Left renal pelvis (tissue), 4 donors: ENCODE measurements at regions not wholly inside any gene's neighbourhood (a gene's known extent, or its start where the extent isn't known, plus 50 kb on each side); places are given as distances from the start of the nearest gene placed in this dataset.
"Not testable (repeated sequence)": the region's sequence is repeated elsewhere in the genome, so short reads cannot be mapped to it uniquely, and the experiment has no call there.

Experiments
- DNase-seq, 4 donors: peaks; one replicate each; pipeline ENCODE4 v3.0.0-alpha.2; 2013; ENCODE audit warnings: low read depth in 4 of 4, low spot score in 3 of 4

DNA sequence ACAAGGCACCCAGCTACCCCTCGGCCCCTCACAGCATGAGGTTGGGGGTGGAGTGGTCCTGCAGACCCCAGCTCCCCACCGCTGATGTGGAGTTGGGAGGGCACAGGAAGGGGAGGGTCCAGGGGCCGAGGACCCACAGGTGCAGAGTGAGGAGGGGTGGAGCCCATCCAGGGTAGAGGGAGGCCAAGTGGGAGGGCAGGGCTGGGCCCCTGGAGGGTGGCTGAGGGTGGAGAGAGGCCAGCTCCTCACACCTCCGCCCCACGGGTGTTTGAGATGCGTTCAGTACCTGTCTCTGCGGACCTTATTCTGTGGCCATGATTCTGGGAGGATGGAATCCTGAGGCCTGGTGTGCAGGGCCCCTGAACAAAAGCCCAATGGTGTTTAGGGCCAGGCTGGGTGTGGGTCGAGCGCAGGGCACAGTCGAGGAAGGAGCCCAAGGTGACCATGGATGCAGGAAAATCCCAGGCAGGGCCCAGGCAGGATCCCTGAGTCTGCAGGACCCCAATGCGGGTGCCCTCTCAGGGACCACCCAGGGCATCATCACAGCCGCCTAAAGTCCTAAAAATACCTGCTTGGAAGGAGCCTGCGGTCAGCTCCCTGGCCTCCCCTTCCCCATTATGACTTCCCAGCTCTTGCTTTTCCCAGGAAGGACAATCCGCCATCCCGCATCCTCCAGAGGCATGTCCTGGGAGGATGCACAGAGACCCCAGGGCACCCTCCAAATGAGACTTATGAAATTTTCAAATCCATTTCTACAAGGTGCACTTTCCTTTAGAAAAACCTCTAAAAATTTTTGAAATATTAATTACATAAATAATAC is 377.1 kb upstream of the SFSWAP start:
- no peak for DNase-seq

DNA sequence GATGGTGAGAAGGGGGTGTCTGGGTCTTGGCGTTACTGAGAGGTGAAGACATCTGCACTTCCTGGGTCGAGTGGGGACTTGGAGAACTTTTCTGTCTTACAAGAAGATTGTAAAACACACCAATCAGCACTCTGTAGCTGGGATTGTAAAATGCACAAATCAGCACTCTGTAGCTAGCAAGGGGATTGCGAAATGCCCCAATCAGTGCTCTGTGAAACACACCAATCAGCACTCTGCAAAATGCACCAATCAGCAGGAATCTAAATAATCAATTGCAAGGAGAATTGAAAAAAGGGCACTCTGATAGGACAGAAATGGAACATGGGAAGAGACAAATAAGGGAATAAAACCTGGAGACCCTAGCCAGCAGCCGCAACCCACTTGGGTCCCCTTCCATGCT is 376.1 kb upstream of the SFSWAP start:
- no peak for DNase-seq

DNA sequence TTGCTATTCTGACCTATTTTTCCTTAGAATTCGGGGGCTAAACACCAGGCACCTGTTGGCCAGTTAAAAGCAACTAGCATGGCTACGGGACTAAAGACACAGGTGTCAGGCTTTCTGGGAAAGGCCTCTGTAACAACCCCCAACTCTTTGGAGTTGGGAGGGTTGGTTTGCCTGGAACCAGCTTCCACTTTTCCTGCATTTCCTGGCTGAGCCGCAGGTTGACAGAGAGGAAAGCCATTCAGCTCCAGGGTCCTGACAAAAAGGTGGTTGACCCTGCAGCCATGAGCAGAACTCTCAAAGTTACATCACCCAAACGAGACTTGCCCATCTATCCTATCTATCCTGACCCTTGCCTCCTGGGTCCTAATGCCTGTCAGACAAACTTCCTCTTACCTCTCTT is 375.4 kb upstream of the SFSWAP start:
- DNase-seq = no peak

DNA sequence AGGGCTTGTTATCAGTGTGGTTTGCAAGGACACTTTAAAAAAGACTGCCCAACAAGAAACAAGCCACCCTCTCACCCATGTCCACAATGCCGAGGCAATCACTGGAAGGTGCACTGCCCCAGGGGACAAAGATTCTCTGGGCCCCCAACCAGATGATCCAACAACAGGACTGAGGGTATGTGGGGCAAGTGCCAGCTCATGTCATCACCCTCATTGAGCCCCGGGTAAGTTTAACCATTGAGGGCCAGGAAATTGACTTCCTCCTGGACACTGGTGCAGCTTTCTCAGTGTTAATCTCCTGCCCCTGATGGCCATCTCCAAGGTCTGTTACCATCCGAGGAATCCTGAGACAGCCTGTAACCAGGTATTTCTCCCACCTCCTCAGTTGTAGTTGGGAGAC is 373.0 kb upstream of the SFSWAP start:
- not testable (repeated sequence) for DNase-seq

DNA sequence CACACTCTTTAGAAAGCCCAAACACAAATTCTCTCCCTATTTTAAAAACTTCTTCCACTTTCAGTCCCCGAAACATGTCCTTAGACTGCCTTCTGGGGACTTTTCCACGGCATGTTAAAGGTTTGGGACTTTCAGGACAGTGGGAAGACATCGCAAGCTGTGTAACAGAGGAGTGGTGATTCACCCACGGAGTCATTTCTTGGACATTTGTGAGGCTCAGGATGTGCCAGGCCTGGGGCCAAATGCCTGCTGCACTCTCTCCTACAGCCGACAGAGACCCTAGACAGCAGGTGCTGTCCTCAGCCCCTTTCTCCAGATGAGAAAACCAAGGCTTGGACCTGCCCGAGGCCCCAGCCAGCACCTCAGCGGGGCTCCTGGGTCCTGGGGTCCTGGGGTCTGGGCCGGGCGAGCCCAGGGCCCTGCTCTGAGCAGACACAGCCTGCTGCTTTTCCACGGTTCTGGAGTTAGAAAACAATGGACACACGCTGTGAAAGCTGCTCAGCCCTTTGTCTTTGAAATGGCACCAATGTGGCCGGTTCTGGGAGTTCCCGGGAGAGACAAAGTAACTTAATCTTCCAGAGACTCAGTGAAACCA is 370.2 kb upstream of the SFSWAP start:
- DNase-seq = no peak

DNA sequence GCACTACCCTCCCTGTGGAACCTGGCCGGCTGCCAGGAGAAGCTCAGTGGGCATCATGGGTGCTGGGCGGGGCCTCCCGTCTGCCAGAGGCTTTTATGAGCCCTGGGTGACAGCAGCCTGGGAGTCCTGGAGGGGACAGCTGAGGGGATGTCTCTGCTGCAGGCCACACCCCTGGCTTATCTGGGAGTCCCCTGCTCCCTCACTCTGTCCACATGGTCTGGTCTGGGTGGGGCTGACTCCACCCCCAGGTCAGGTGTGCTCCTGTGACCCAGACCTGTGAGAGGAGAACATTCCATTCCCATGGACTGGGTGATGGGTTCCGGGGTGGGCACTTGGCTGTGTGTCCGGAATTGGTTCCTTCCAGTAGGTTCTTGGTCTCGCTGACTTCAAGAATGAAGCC is 369.3 kb upstream of the SFSWAP start:
- not testable (repeated sequence) for DNase-seq

DNA sequence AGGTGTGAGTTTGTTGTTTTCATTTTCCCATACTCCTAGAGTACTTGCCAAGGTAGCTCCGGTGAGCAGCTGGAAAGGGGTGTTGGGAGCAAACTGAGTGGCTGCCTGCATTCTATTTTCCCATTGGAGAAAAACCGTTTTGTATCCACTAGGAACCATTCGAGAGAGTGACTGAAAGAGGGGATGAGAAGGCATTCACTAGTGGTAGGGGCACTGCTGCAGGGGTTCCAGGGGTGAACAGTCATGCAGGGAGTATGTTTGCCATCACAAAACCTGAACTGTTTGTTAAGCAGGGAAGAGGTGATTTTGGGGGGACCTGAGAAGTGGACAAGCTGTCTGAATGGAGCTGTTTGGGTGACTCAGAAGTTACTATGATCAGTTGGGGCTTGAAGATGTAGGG is 367.5 kb upstream of the SFSWAP start:
- DNase-seq = not testable (repeated sequence)

DNA sequence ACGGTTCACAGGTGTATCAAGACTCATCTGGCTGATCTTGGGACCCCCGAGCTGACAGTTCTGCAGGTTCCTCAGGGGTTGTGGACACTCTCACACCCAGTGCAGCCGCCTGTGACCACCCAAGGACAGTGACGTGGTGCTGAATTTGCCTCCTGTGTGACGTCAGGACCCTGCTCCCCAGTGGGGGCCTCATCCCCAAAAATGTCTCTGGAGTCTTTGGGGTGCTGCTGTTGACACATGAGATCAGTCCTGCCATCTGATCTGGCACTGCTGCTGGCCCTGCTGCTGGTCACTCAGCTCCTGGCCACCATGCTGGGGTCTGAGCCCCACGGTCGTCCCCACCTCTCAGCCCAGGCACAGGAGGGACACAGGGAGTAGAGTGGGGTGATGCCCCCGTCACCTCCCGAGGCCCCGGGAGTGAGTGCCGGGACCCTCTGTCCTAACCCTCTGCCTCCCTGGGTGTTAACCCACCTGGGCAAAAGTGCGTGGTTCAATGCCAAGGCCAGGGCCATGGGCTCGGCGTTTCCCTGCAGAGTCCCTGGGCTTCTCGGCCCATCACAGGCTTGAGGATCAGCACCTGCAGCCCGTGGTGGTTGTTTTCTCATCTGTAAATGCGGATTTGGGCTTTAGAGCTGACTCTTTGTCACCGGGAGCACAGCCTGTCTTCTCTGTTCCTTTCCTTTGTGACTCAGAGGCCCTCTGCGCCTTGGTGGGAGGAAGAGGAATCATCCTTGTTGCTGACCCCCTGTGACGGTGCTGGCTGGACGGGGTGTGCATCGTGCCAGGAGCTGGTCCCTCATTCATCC is 366.0 kb upstream of the SFSWAP start:
- DNase-seq = not testable (repeated sequence)

DNA sequence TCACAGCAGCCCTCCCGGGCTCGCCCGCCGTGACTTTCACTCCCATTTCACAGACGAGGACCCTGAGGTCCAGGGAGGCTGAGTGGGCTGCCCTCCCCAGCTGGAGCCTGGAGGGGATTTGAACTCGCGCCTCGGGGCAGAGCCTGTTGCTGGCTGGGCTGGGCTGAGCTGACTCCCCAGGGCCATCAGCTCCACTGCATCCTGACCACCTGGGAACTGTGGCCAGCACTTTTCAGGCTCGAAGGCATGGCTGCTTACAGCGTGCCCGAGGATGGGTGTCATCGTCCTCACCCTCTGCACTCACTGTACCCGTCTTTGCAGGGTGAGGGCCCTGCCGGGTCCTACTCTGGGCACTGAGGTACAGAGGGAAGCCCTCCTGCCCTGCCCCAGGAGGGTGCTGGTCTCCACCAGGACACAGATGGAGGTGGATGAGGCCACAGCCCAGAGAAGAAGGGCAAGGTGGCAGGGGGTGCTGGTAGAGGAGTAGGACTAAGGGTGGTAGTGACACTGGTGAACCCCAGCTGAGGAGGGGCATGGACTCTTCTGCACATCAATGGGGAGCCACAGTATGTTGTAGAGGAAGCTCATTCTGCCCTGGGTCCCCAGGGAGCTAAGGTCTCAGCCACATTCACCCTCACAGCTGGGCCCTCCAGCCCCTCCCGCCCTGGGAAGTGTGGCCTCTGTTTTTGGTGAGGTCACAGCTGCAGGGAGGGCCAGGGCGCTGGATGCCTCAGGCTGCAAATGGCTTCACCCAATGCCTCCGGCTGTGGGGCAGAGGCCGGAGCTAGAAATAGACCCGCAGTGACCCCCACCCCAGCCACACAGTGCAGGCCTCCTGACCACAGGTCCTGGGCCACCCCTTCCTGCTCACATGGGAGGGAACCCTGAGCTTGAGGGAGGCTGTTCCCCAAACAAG is 365.1 kb upstream of the SFSWAP start:
- DNase-seq = no peak

DNA sequence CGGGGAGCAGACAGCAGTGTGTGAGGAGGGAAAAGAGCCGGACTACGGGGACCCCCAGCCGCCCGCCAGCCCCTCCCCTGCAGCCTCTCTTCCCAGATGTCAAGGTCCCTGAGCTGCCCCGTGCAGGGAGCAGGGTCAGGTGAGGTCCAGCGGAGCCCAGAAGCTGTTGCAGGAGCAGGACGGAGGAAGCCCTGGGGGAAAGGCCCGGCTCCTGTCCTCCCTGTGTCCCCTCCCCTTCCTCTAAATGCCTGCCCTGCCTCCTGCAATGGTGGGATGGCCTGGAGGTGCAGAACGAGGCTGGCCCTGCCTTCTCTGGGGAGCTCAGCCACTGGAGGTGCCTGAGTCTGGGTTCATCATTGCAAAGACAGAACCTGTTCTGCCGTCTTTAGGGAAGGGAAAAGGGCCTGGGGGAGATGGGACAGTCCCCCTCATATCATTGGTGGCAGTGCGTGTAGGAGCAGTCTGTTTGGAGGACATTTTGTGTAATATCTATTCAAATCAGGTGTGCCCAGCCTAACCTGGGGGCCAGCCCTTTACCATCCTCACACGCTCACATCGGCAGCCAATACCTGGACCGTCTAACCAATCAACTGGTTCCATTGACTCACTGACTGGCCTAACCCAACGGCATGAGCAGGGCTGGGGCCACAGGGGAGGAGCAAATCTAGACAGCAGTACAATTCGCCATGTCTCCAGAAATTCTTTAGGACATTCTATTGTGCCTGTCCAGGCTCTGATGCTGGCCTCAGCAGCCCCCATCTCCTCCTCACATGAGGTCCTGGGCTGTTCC is 364.1 kb upstream of the SFSWAP start:
- no peak for DNase-seq

DNA sequence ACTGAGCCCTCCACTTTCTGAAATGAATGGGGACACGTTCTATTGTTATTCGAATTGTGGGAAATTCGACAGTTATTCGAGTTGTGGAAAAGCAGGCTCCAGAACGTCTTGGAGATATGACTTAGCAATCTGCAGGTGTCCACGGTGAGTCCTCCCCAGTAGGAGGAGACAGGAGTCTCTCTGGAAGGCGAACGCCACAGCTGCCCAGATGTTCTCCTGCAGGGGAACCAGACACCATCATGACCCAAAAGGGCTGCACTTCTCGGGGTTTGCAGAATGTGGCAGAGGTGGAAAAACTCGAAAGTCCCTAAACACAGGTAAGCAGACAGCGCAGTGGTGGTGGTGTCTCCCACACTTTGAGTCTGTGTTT is 363.6 kb upstream of the SFSWAP start:
- DNase-seq = no peak

DNA sequence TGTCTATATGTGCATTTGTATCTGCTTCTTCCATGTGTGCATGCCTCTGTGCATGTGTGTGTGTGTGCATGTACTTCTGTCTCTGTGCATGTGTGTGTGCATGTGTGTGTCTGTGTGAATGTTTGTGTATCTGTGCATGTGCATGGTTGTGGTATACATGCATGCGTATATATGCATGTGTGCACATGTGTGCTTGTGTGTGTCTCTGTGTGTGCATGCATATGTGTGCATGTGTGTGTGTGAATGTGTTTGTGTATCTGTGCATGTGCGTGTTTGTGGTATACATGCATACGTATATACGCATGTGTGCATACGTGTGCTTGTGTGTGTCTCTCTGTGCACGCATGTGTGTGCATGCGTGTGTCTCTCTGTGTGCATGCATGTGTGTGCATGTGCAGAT is 363.2 kb upstream of the SFSWAP start:
- no peak for DNase-seq

DNA sequence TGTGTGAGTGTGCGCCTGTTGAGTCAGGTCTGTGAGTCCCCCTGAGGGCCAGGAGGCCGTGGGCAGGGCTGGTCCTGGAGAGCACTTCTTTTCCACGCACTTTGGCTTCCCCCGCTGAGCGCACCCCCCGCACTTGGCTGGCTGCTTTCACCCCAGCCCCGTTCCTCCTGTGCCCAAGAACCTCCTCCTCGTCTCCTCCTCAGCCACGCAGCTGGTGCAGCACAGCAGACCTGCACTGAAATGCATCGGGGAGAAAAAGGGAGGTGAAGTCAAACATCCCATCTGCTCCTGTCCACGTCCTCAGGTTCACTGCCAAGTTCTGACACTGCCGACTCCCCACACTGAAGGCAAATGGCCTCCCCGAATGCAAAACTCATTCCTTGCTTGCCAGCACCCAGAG is 362.7 kb upstream of the SFSWAP start:
- no peak for DNase-seq

DNA sequence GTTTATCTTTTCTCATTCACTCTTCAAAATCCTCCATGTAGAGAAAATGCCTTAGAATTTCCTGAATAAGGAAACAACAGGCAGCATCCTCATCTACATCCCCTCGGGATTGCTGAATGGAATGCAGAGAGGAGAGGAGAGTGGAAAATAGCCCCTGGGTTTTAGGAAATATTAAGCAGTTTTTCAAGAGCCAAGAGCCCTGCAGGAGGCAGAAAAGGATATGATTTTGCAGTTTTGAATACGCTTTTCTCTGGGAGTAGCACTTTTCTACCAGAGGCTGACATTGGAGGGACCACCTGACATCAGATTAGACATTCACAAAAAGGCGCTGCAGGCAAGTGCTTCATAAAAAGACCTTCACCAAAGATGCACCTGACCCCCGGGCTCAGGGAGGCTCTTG is 362.2 kb upstream of the SFSWAP start:
- no peak for DNase-seq

DNA sequence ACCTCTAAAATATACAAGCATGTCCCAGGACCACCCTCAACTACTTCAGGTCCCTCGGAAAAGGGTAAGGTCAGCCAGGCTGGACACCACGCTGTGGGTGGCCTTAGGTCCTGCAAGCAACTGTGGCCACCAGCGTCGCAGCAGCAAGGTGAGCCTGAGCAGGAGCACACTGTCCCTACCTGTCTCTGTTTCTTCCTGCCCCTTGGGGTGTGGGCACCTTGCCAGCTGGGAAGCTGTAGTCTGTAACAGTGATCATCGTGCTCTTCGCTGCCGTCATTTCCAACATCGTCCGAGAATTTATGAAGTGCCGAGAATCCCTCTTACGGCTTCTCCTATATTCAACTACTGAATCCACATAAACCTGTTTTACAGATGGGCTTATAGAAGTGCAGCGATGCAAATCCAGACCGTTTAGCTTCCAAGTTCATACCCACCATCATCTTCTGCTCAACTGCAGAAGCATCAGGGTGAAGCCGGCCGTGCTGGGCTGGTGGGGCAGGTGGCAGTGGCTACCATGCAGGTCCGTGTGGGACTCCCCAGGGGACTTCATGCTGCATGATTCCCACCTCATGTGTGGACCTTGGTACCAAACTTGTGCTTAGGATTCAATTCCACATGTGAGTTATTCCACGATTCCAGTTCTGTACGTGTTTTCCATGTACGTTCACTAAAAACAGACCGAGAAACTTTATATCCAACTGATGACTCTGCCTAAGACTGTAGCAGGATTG is 361.3 kb upstream of the SFSWAP start:
- DNase-seq = no peak

DNA sequence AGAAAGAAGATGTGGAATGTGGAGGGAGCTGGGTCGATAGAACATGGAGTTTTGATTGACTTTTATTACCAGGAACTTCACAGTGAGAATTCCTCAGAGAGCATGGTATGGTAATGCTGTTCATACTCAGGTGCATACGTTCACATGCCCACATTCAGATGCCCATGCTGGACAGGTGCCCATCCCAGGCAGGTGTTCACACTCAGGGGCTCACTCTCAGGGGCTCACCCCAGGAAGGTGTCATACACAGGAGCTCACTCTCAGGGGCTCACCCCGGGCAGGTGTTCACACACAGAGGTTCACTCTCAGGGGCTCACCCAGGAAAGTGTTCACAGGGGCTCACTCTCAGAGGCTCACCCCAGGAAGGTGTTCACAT is 360.0 kb upstream of the SFSWAP start:
- DNase-seq = no peak

DNA sequence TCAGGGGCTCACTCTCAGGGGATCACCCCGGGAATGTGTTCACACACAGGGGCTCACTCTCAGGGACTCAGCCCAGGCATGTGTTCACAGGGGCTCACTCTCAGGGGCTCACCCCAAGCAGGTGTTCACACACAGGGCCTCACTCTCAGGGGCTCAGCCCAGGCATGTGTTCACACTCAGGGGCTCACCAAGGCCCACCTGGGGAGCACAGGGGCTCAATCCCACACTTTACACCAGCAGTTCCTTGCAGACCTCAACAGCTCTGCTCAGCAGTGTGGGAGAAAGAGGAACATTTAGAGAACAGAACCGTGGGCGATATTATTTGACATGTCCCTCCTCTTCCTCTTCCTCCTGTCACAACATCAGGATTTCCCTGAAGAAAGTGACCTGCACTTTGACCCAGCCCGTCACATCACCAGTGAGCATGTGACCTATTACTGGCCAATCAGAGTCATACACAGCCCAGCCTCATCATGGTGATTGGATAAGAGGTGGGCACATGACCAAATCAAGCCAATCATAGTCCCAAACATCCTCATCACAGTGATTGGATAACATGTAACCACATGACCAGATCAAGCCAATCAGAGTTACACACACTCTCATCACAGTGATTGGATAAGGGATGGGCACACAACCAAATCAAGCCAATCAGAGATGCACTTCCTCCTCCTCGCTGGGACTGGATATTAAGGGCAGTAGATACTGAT is 359.4 kb upstream of the SFSWAP start:
- DNase-seq = no peak

DNA sequence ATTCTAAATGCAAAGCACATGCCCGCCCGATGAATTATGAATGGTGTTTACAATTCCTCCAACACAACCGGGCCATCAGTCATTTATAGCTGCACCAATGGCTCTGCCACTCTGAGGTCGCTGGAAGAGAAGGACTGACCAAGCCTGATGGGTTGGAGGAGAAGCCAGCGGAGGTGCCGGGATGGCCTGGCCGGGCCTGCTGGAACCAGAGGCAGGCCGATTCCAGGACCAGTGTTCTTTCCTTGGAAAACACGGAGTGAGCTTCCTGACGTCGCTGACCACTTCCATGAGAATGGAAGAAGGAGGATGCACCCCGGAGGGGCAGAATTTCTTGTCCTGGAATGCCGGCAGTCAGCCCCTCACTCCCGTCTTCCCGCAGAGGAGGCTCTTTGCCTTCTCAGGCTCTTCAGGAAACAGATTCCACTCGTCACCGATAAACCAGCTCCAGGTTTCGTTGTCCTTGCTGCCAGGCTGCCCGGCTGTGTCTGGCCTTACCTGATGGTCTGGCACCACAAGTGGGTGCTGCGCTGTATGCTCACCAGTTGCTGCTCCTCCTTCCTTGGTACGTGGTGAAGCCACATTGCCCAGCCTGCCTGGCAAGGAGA is 358.5 kb upstream of the SFSWAP start:
- DNase-seq = no peak
